ENCODE measurements at regions not wholly inside any gene's neighbourhood (a gene's known extent, or its start where the extent isn't known, plus 50 kb on each side); places are given as distances from the start of the nearest gene placed in this dataset.

GRCh38 chr14:34098985-34099349 is 148.1 kb upstream of the EGLN3 start:
- Histone ChIP-seq H3K9me3 (ENCODE audit: control insufficient read depth, low read length) (no peaks in the 10 kb centered on the region), H2AFZ (ENCODE audit: low read depth, low read length) (no peak overlapping the region), H3K27ac (ENCODE audit: low read length, poor library complexity, severe bottlenecking) (no peak overlapping the region), H4K8ac (ENCODE audit: low read length) (no peak overlapping the region), H4K91ac (ENCODE audit: low read length) (no peak overlapping the region), H3K4ac (ENCODE audit: low read depth in 1 of 2, low read length in 2 of 2) (no peak overlapping the region), H3K27me3 (ENCODE audit: control insufficient read depth in 1 of 2, insufficient read depth in 1 of 2, low read length in 2 of 2) (peaks cover 2 to 8% of the 10 kb centered on the region in 2 experiments), H3K23ac (ENCODE audit: low read length in 2 of 2) (no peak overlapping the region), H2BK15ac (ENCODE audit: low read depth, poor library complexity, severe bottlenecking) (no peak overlapping the region), H3K4me2 (ENCODE audit: low read length, poor library complexity, severe bottlenecking) (no peak overlapping the region), H3K4me3 (ENCODE audit: insufficient read depth in 1 of 2, low read depth in 1 of 2, low read length in 2 of 2) (no peak overlapping the region), H2BK5ac (ENCODE audit: low read depth, low read length, poor library complexity, severe bottlenecking) (no peak overlapping the region), H3K9ac (ENCODE audit: low read length) (no peak overlapping the region), H3K36me3 (ENCODE audit: control insufficient read depth in 1 of 2, insufficient read depth in 2 of 2, low read depth in 1 of 2, low read length in 2 of 2) (no peaks in the 10 kb centered on the region), H3K79me1 (replicated peaks; ENCODE audit: low read length, poor library complexity, severe bottlenecking) (no peaks in the 10 kb centered on the region), H2BK120ac (ENCODE audit: low read depth, low read length) (no peak overlapping the region), H2BK12ac (ENCODE audit: low read length in 2 of 2) (no peak overlapping the region), H3K18ac (ENCODE audit: low read depth in 1 of 2, low read length in 2 of 2) (peak overlapping the region in 1 of 2 experiments; percentile 24), H3K4me1 (ENCODE audit: control insufficient read depth, insufficient read depth, low read depth, low read length) (peaks cover 9% of the 10 kb centered on the region), H3K14ac (ENCODE audit: low read length in 2 of 2) (no peak overlapping the region), H2AK5ac (ENCODE audit: low read length, severe bottlenecking) (no peak overlapping the region)
- DNase-seq = no peak

GRCh38 chr14:34098045-34098984 is 147.4 kb upstream of the EGLN3 start:
- Histone ChIP-seq H3K27ac (ENCODE audit: low read length, poor library complexity, severe bottlenecking) (no peak overlapping the region), H3K4me2 (ENCODE audit: low read length, poor library complexity, severe bottlenecking) (no peak overlapping the region), H4K91ac (ENCODE audit: low read length) (no peak overlapping the region), H3K18ac (ENCODE audit: low read depth in 1 of 2, low read length in 2 of 2) (no peak overlapping the region), H3K36me3 (ENCODE audit: control insufficient read depth in 1 of 2, insufficient read depth in 2 of 2, low read depth in 1 of 2, low read length in 2 of 2) (no peaks in the 10 kb centered on the region), H3K14ac (ENCODE audit: low read length in 2 of 2) (no peak overlapping the region), H2BK12ac (ENCODE audit: low read length in 2 of 2) (peak overlapping the region in 1 of 2 experiments; percentile 17), H2BK120ac (ENCODE audit: low read depth, low read length) (no peak overlapping the region), H2BK15ac (ENCODE audit: low read depth, poor library complexity, severe bottlenecking) (no peak overlapping the region), H3K4me1 (ENCODE audit: control insufficient read depth, insufficient read depth, low read depth, low read length) (peaks cover 9% of the 10 kb centered on the region), H3K9me3 (ENCODE audit: control insufficient read depth, low read length) (no peaks in the 10 kb centered on the region), H3K27me3 (ENCODE audit: control insufficient read depth in 1 of 2, insufficient read depth in 1 of 2, low read length in 2 of 2) (peaks cover 0 to 14% of the 10 kb centered on the region in 2 experiments), H2AFZ (ENCODE audit: low read depth, low read length) (no peak overlapping the region), H3K23ac (ENCODE audit: low read length in 2 of 2) (no peak overlapping the region), H2AK5ac (ENCODE audit: low read length, severe bottlenecking) (no peak overlapping the region), H2BK5ac (ENCODE audit: low read depth, low read length, poor library complexity, severe bottlenecking) (no peak overlapping the region), H4K8ac (ENCODE audit: low read length) (peak overlapping the region; percentile 0), H3K9ac (ENCODE audit: low read length) (no peak overlapping the region), H3K79me1 (replicated peaks; ENCODE audit: low read length, poor library complexity, severe bottlenecking) (no peaks in the 10 kb centered on the region), H3K4ac (ENCODE audit: low read depth in 1 of 2, low read length in 2 of 2) (no peak overlapping the region), H3K4me3 (ENCODE audit: insufficient read depth in 1 of 2, low read depth in 1 of 2, low read length in 2 of 2) (no peak overlapping the region)
- WGBS = 55% methylated on average over 8 of the region's 8 CpGs
- DNase-seq = peak; percentile 58

GRCh38 chr14:34097644-34098043 is 146.8 kb upstream of the EGLN3 start:
- Histone ChIP-seq H3K27me3 (ENCODE audit: control insufficient read depth in 1 of 2, insufficient read depth in 1 of 2, low read length in 2 of 2) (peaks cover 0 to 19% of the 10 kb centered on the region in 2 experiments), H3K14ac (ENCODE audit: low read length in 2 of 2) (no peak overlapping the region), H4K8ac (ENCODE audit: low read length) (no peak overlapping the region), H3K9me3 (ENCODE audit: control insufficient read depth, low read length) (no peaks in the 10 kb centered on the region), H2BK15ac (ENCODE audit: low read depth, poor library complexity, severe bottlenecking) (no peak overlapping the region), H3K4me1 (ENCODE audit: control insufficient read depth, insufficient read depth, low read depth, low read length) (peaks cover 9% of the 10 kb centered on the region), H2AFZ (ENCODE audit: low read depth, low read length) (no peak overlapping the region), H2BK120ac (ENCODE audit: low read depth, low read length) (no peak overlapping the region), H3K4ac (ENCODE audit: low read depth in 1 of 2, low read length in 2 of 2) (no peak overlapping the region), H3K23ac (ENCODE audit: low read length in 2 of 2) (no peak overlapping the region), H3K18ac (ENCODE audit: low read depth in 1 of 2, low read length in 2 of 2) (no peak overlapping the region), H2AK5ac (ENCODE audit: low read length, severe bottlenecking) (no peak overlapping the region), H3K9ac (ENCODE audit: low read length) (no peak overlapping the region), H2BK5ac (ENCODE audit: low read depth, low read length, poor library complexity, severe bottlenecking) (no peak overlapping the region), H3K36me3 (ENCODE audit: control insufficient read depth in 1 of 2, insufficient read depth in 2 of 2, low read depth in 1 of 2, low read length in 2 of 2) (no peaks in the 10 kb centered on the region), H3K4me3 (ENCODE audit: insufficient read depth in 1 of 2, low read depth in 1 of 2, low read length in 2 of 2) (no peak overlapping the region), H4K91ac (ENCODE audit: low read length) (no peak overlapping the region), H2BK12ac (ENCODE audit: low read length in 2 of 2) (peak overlapping the region in 1 of 2 experiments; percentile 64), H3K79me1 (replicated peaks; ENCODE audit: low read length, poor library complexity, severe bottlenecking) (no peaks in the 10 kb centered on the region), H3K27ac (ENCODE audit: low read length, poor library complexity, severe bottlenecking) (no peak overlapping the region), H3K4me2 (ENCODE audit: low read length, poor library complexity, severe bottlenecking) (no peak overlapping the region)
- DNase-seq = no peak
- 96% methylated on average over 9 of the region's 9 CpGs for WGBS

GRCh38 chr14:34094384-34094783 is 143.5 kb upstream of the EGLN3 start:
- H2BK12ac ChIP-seq (ENCODE audit: low read length in 2 of 2) = no peak overlapping the region
- no peak overlapping the region for H2BK120ac ChIP-seq (ENCODE audit: low read depth, low read length)
- no peak overlapping the region for H3K4ac ChIP-seq (ENCODE audit: low read depth in 1 of 2, low read length in 2 of 2)
- H3K23ac ChIP-seq (ENCODE audit: low read length in 2 of 2) = no peak overlapping the region
- H4K8ac ChIP-seq (ENCODE audit: low read length) = no peak overlapping the region
- H3K27me3 ChIP-seq (ENCODE audit: control insufficient read depth in 1 of 2, insufficient read depth in 1 of 2, low read length in 2 of 2) = peaks cover 0 to 19% of the 10 kb centered on the region in 2 experiments
- H2AFZ ChIP-seq (ENCODE audit: low read depth, low read length) = no peak overlapping the region
- no peak overlapping the region for H4K91ac ChIP-seq (ENCODE audit: low read length)
- H3K36me3 ChIP-seq (ENCODE audit: control insufficient read depth in 1 of 2, insufficient read depth in 2 of 2, low read depth in 1 of 2, low read length in 2 of 2) = no peaks in the 10 kb centered on the region
- no peaks in the 10 kb centered on the region for H3K79me1 ChIP-seq (replicated peaks; ENCODE audit: low read length, poor library complexity, severe bottlenecking)
- H3K27ac ChIP-seq (ENCODE audit: low read length, poor library complexity, severe bottlenecking) = no peak overlapping the region
- H3K14ac ChIP-seq (ENCODE audit: low read length in 2 of 2) = no peak overlapping the region
- no peak overlapping the region for H3K18ac ChIP-seq (ENCODE audit: low read depth in 1 of 2, low read length in 2 of 2)
- H3K4me1 ChIP-seq (ENCODE audit: control insufficient read depth, insufficient read depth, low read depth, low read length) = peaks cover 9% of the 10 kb centered on the region
- H3K4me3 ChIP-seq (ENCODE audit: insufficient read depth in 1 of 2, low read depth in 1 of 2, low read length in 2 of 2) = no peak overlapping the region
- H3K4me2 ChIP-seq (ENCODE audit: low read length, poor library complexity, severe bottlenecking) = no peak overlapping the region
- H3K9me3 ChIP-seq (ENCODE audit: control insufficient read depth, low read length) = no peaks in the 10 kb centered on the region
- no peak overlapping the region for H2BK15ac ChIP-seq (ENCODE audit: low read depth, poor library complexity, severe bottlenecking)
- no peak for DNase-seq
- H2AK5ac ChIP-seq (ENCODE audit: low read length, severe bottlenecking) = no peak overlapping the region
- H2BK5ac ChIP-seq (ENCODE audit: low read depth, low read length, poor library complexity, severe bottlenecking) = no peak overlapping the region
- H3K9ac ChIP-seq (ENCODE audit: low read length) = no peak overlapping the region

All from mesenchymal stem cell (in vitro differentiated cells and primary cell).